Heart right ventricle (tissue), 16 donors: ENCODE measurements at regions not wholly inside any gene's neighbourhood (a gene's known extent, or its start where the extent isn't known, plus 50 kb on each side); places are given as distances from the start of the nearest gene placed in this dataset.

ENCODE experiments used
- ATAC-seq, 8 donors: fragments of 200-7000 bp; cut with Tn5 transposase; one replicate each; pipeline ENCODE4 v1.9.1; 2020; ENCODE audit warnings: mild to moderate bottlenecking in 8 of 8, moderate library complexity in 8 of 8, moderate number of reproducible peaks in 1 of 8
- DNase-seq, 2 donors: peaks; one replicate each; pipeline ENCODE4 v3.0.0-alpha.2; 2020
- H3K27ac ChIP-seq, 10 donors: fragments of 200-600 bp; sonication (generic) in 2 of 10; one replicate each; pipeline versions ENCODE4 v1.5.0 to v1.8.0; 2020 to 2022; ENCODE audit warnings: mild to moderate bottlenecking in 3 of 10
- H3K27me3 ChIP-seq, 7 donors: fragments of 200-600 bp; one replicate each; pipeline ENCODE4 v1.8.0; 2021 to 2022; ENCODE audit warnings: mild to moderate bottlenecking in 2 of 7
- H3K36me3 ChIP-seq, 9 donors: fragments of 200-600 bp; sonication (generic) in 1 of 9; one replicate each; pipeline versions ENCODE4 v1.5.0 to v1.8.0; 2020 to 2022; ENCODE audit warnings: mild to moderate bottlenecking in 2 of 9
- H3K4me1 ChIP-seq, 9 donors: fragments of 200-600 bp; sonication (generic) in 1 of 9; one replicate each; pipeline versions ENCODE4 v1.5.0 to v1.8.0; 2020 to 2022; ENCODE audit warnings: mild to moderate bottlenecking in 4 of 9
- H3K4me3 ChIP-seq, 10 donors: fragments of 200-600 bp; sonication (generic) in 2 of 10; one replicate each; pipeline versions ENCODE4 v1.5.0 to v1.8.0; 2020 to 2022; ENCODE audit warnings: mild to moderate bottlenecking in 7 of 10, moderate library complexity in 2 of 10
- H3K9me3 ChIP-seq, 11 donors: fragments of 200-600 bp in 10 of 11; sonication (generic) in 2 of 11; one replicate each; pipeline versions ENCODE4 v1.5.0 to v1.8.0; 2013 to 2022; ENCODE audit warnings: mild to moderate bottlenecking in 2 of 11, control low read depth in 1 of 11, moderate library complexity in 1 of 11
- CTCF ChIP-seq, 9 donors: fragments of 200-600 bp; sonication (generic) in 2 of 9; IDR thresholded peaks; one replicate each; pipeline versions ENCODE4 v1.5.0 to v1.8.0; 2021 to 2022; ENCODE audit warnings: antibody characterized with exemption in 9 of 9, mild to moderate bottlenecking in 5 of 9, moderate library complexity in 1 of 9
- WGBS, 2 donors: extraction: QIAGEN DNeasy Blood & Tissue Kit; methylation state at CpG; one replicate each; pipeline ENCODE4 v1.1.7; 2013; ENCODE audit warnings: inconsistent platforms in 1 of 2; 5-methylcytosine and 5-hydroxymethylcytosine counted together
- intact Hi-C, 10 donors: fragments of 100-400 bp; cut with DNase I; formaldehyde crosslinking; loops; one replicate each; pipeline versions ENCODE4 v1.11.1 to v1.14.2; 2022
- donor health status: Arrhythmogenic right ventricular cardiomyopathy.
- donor health status: ischemic (EF 13 %, LVEDD 7.1; RV severe dilation, severe dysfunction).
- donor health status: healthy with polysubstance abuse.
- donor health status: DM: no; HTN: yes; CAD: no.
- donor health status: DM: no; HTN: no; CAD: no.
- donor health status: ischemic (EF 25% LVEDD 6.9; RV normal size, moderate dysfunction).
- donor health status: ischemic (EF 25% LVEDD 5.7; RV mildly dilated, moderate dysfunction).
- donor health status: healthy.
- donor health status: DM: yes; HTN: yes; CAD: no.
- donor health status: Ischemic cardiomyopathy.
- donor health status: ischemic (EF 35%, LVEDD 5.7; RV mildly dilated, moderate dysfunction).
- donor health status: nonischemic (EF 11% LVEDD 7.7; RV severe dilation, severe dysfunction).
- donor health status: DM: yes; HTN: yes; CAD: no.
- donor health status: PGD.
- donor health status: ischemic (EF 29% LVEDD 5.4; RV normal size, mild dysfunction).
- donor health status: nonischemic (EF 23%, LVEDD 6.1; RV moderate dilation, normal function).

GRCh38 chr18:77548790-77549420 lies 299.3 kb downstream of the GALR1 start:
- 71% methylated on average over 8 of the region's 8 CpGs for WGBS, 2 donors

GRCh38 chr18:77550625-77551024 lies 301.0 kb downstream of the GALR1 start:
- intact Hi-C loops = loop anchor here in 1 of 10 donors (2.0 kb wide), 1 partner anchor 72 kb away; no protein-coding TSS in a partner anchor
- H3K9me3 ChIP-seq = no peaks in the 10 kb centered on the region
- peak overlapping the region in 4 of 10 donors; percentile 4 to 47 (median 23) for H3K27ac ChIP-seq
- no peaks in the 10 kb centered on the region for H3K27me3 ChIP-seq
- WGBS, 2 donors = 64 to 65% methylated on average over 5 of the region's 5 CpGs
- no peaks in the 10 kb centered on the region for H3K36me3 ChIP-seq
- DNase-seq = peak in 1 of 2 donors; percentile 30
- ATAC-seq = peak; percentile 50 to 86 (median 69)
- peaks cover 0 to 18% (median 0%) of the 10 kb centered on the region in 9 donors for H3K4me1 ChIP-seq
- TF ChIP-seq CTCF (IDR thresholded peaks at IDR 0.05) = no peak
- no peak overlapping the region for H3K4me3 ChIP-seq

More at GRCh38 chr18:77548790-77549420, 299.3 kb downstream of the GALR1 start:
- Histone ChIP-seq H3K9me3 (peaks cover 0 to 5% (median 0%) of the 10 kb centered on the region in 11 donors), H3K36me3 (no peaks in the 10 kb centered on the region), H3K4me3 (no peak overlapping the region), H3K4me1 (peaks cover 0 to 18% (median 0%) of the 10 kb centered on the region in 9 donors), H3K27ac (peak overlapping the region in 5 of 10 donors; percentile 41 to 79 (median 55)), H3K27me3 (no peaks in the 10 kb centered on the region)
- no peak for TF ChIP-seq CTCF (IDR thresholded peaks at IDR 0.05)
- ATAC-seq = peak in 1 of 8 donors; percentile 36
- intact Hi-C loops = no loop called here
- no peak for DNase-seq

- peaks cover 0 to 18% (median 0%) of the 10 kb centered on the region in 9 donors for H3K4me1 ChIP-seq
- no peak for DNase-seq
- H3K27me3 ChIP-seq = no peaks in the 10 kb centered on the region
- H3K4me3 ChIP-seq = no peak overlapping the region
- intact Hi-C loops = loop anchor here in 1 of 10 donors (2.0 kb wide), 1 partner anchor 72 kb away; no protein-coding TSS in a partner anchor
- WGBS, 2 donors = 70 to 76% methylated on average over 3 of the region's 3 CpGs
- H3K9me3 ChIP-seq = no peaks in the 10 kb centered on the region
- peak overlapping the region in 4 of 10 donors; percentile 4 to 47 (median 23) for H3K27ac ChIP-seq
- ATAC-seq = peak in 2 of 8 donors; percentile 28 to 30
- TF ChIP-seq CTCF (IDR thresholded peaks at IDR 0.05) = no peak
- no peaks in the 10 kb centered on the region for H3K36me3 ChIP-seq
Observed at GRCh38 chr18:77551055-77551454, 301.4 kb downstream of the GALR1 start.

- H3K36me3 ChIP-seq = no peaks in the 10 kb centered on the region
- no peak overlapping the region for H3K27ac ChIP-seq
- no peaks in the 10 kb centered on the region for H3K27me3 ChIP-seq
- no peak for TF ChIP-seq CTCF (IDR thresholded peaks at IDR 0.05)
- DNase-seq (no peak), ATAC-seq (no peak)
- H3K4me3 ChIP-seq = no peak overlapping the region
- H3K9me3 ChIP-seq = no peaks in the 10 kb centered on the region
- peaks cover 0 to 18% (median 0%) of the 10 kb centered on the region in 9 donors for H3K4me1 ChIP-seq
- intact Hi-C loops = no loop called here
- 79 to 84% methylated on average over 3 of the region's 3 CpGs for WGBS, 2 donors
Observed at GRCh38 chr18:77552945-77553344, 303.3 kb downstream of the GALR1 start.
